ENCODE measurements at regions not wholly inside any gene's neighbourhood (a gene's known extent, or its start where the extent isn't known, plus 50 kb on each side); places are given as distances from the start of the nearest gene placed in this dataset.

GRCh38 chr11:10973416-10973815 lies 115.6 kb upstream of the ZBED5 start:
- no peak for TF ChIP-seq RAD21 (IDR thresholded peaks at IDR 0.05; ENCODE audit: low read depth)

- TF ChIP-seq MAX (IDR thresholded peaks at IDR 0.05) (no peak), RAD21 (IDR thresholded peaks at IDR 0.05; ENCODE audit: low read depth) (no peak), ZBTB7A (IDR thresholded peaks at IDR 0.05; ENCODE audit: low read depth) (no peak), NFIC (IDR thresholded peaks at IDR 0.05) (no peak), CREB1 (IDR thresholded peaks at IDR 0.05; ENCODE audit: low read depth) (no peak), YY1 (IDR thresholded peaks at IDR 0.05; ENCODE audit: low read depth) (no peak), TCF12 (IDR thresholded peaks at IDR 0.05; ENCODE audit: low read depth) (no peak), CEBPB (IDR thresholded peaks at IDR 0.05) (no peak), REST (IDR thresholded peaks at IDR 0.05; ENCODE audit: low read depth) (no peak), EP300 (IDR thresholded peaks at IDR 0.05; ENCODE audit: borderline replicate concordance) (no peak), TAF1 (IDR thresholded peaks at IDR 0.05; ENCODE audit: low read depth) (no peak), TEAD4 (IDR thresholded peaks at IDR 0.05) (no peak), USF1 (IDR thresholded peaks at IDR 0.05) (no peak), FOXM1 (IDR thresholded peaks at IDR 0.05; ENCODE audit: borderline replicate concordance, low read depth) (no peak), EGR1 (IDR thresholded peaks at IDR 0.05) (no peak)
These were observed 113.1 kb upstream of the ZBED5 start for GRCh38 chr11:10970926-10971325.

- no peak for TF ChIP-seq RAD21 (IDR thresholded peaks at IDR 0.05; ENCODE audit: low read depth)
- no peak for TF ChIP-seq MAX (IDR thresholded peaks at IDR 0.05)
- no peak for TF ChIP-seq NFIC (IDR thresholded peaks at IDR 0.05)
- TF ChIP-seq EGR1 (IDR thresholded peaks at IDR 0.05): no peak
- TF ChIP-seq CEBPB (IDR thresholded peaks at IDR 0.05): no peak
These were observed 111.5 kb upstream of the ZBED5 start for GRCh38 chr11:10969387-10969786.

- TF ChIP-seq CREB1 (IDR thresholded peaks at IDR 0.05; ENCODE audit: low read depth) (no peak), MAX (IDR thresholded peaks at IDR 0.05) (no peak), EP300 (IDR thresholded peaks at IDR 0.05; ENCODE audit: borderline replicate concordance) (no peak)
These were observed 97.8 kb upstream of the ZBED5 start for GRCh38 chr11:10955616-10956015.

GRCh38 chr11:10954184-10954583 lies 96.3 kb upstream of the ZBED5 start:
- no peak for TF ChIP-seq TEAD4 (IDR thresholded peaks at IDR 0.05)
- no peak for TF ChIP-seq TCF12 (IDR thresholded peaks at IDR 0.05; ENCODE audit: low read depth)
- TF ChIP-seq TAF1 (IDR thresholded peaks at IDR 0.05; ENCODE audit: low read depth): no peak
- TF ChIP-seq YY1 (IDR thresholded peaks at IDR 0.05; ENCODE audit: low read depth): no peak
- no peak for TF ChIP-seq NFIC (IDR thresholded peaks at IDR 0.05)
- TF ChIP-seq FOXM1 (IDR thresholded peaks at IDR 0.05; ENCODE audit: borderline replicate concordance, low read depth): no peak
- no peak for TF ChIP-seq EGR1 (IDR thresholded peaks at IDR 0.05)
- TF ChIP-seq CEBPB (IDR thresholded peaks at IDR 0.05): no peak

- TF ChIP-seq ZBTB7A (IDR thresholded peaks at IDR 0.05; ENCODE audit: low read depth) (no peak), CREB1 (IDR thresholded peaks at IDR 0.05; ENCODE audit: low read depth) (no peak), EP300 (IDR thresholded peaks at IDR 0.05; ENCODE audit: borderline replicate concordance) (no peak), YY1 (IDR thresholded peaks at IDR 0.05; ENCODE audit: low read depth) (no peak), FOXM1 (IDR thresholded peaks at IDR 0.05; ENCODE audit: borderline replicate concordance, low read depth) (no peak), USF1 (IDR thresholded peaks at IDR 0.05) (no peak), EGR1 (IDR thresholded peaks at IDR 0.05) (no peak), TAF1 (IDR thresholded peaks at IDR 0.05; ENCODE audit: low read depth) (no peak), TCF12 (IDR thresholded peaks at IDR 0.05; ENCODE audit: low read depth) (no peak), MAX (IDR thresholded peaks at IDR 0.05) (no peak), NFIC (IDR thresholded peaks at IDR 0.05) (no peak), REST (IDR thresholded peaks at IDR 0.05; ENCODE audit: low read depth) (no peak), RAD21 (IDR thresholded peaks at IDR 0.05; ENCODE audit: low read depth) (no peak), TEAD4 (IDR thresholded peaks at IDR 0.05) (no peak), CEBPB (IDR thresholded peaks at IDR 0.05) (no peak)
These were observed 95.0 kb upstream of the ZBED5 start for GRCh38 chr11:10952872-10953271.

Measured in Ishikawa (cell line).